Mesendoderm (in vitro differentiated cells): ENCODE measurements at regions not wholly inside any gene's neighbourhood (a gene's known extent, or its start where the extent isn't known, plus 50 kb on each side); places are given as distances from the start of the nearest gene placed in this dataset.

Source experiments
- DNase-seq: peaks from one replicate; pipeline ENCODE4 v3.0.0; 2013
- H2AK5ac ChIP-seq: 2 replicates; pipeline ENCODE4 v1.6.1; 2013; ENCODE audit warnings: low read length, inconsistent platforms
- H2BK120ac ChIP-seq: 2 replicates; pipeline ENCODE4 v1.6.1; 2013; ENCODE audit warnings: low read depth, mild to moderate bottlenecking, low read length, moderate library complexity, mixed read lengths
- H2BK15ac ChIP-seq: replicated peaks from 2 replicates; pipeline ENCODE4 v1.6.1; 2013; ENCODE audit warnings: low read depth, mild to moderate bottlenecking, moderate library complexity
- H2BK5ac ChIP-seq: 2 replicates; pipeline ENCODE4 v1.6.1; 2013; ENCODE audit warnings: low read length, inconsistent platforms
- H3K18ac ChIP-seq: 2 replicates; pipeline ENCODE4 v1.6.1; 2013; ENCODE audit warnings: mild to moderate bottlenecking, low read length, mixed read lengths
- H3K23ac ChIP-seq: one replicate; pipeline ENCODE4 v1.6.1; 2013; ENCODE audit warnings: low read length
- H3K27ac ChIP-seq: 2 replicates; pipeline ENCODE4 v1.5.1; 2013; ENCODE audit warnings: low read depth, mild to moderate bottlenecking, inconsistent platforms, low read length, moderate library complexity
- H3K27me3 ChIP-seq: 2 replicates; pipeline ENCODE4 v1.6.1; 2013; ENCODE audit warnings: low read length, control low read depth, mild to moderate bottlenecking, inconsistent platforms; ENCODE audit not compliant: insufficient read depth, poor library complexity
- H3K36me3 ChIP-seq: 2 replicates; pipeline ENCODE4 v1.6.1; 2013; ENCODE audit warnings: low read length, inconsistent platforms; ENCODE audit not compliant: control insufficient read depth, insufficient read depth
- H3K4ac ChIP-seq: one replicate; pipeline ENCODE4 v1.6.1; 2013; ENCODE audit warnings: low read depth, mild to moderate bottlenecking, low read length, moderate library complexity
- H3K4me1 ChIP-seq: 2 replicates; pipeline ENCODE4 v1.6.1; 2013; ENCODE audit warnings: low read depth, low read length, inconsistent platforms; ENCODE audit not compliant: control insufficient read depth
- H3K4me2 ChIP-seq: 2 replicates; pipeline ENCODE4 v1.6.1; 2013; ENCODE audit warnings: low read length
- H3K4me3 ChIP-seq: 2 replicates; pipeline ENCODE4 v1.5.1; 2013; ENCODE audit warnings: mild to moderate bottlenecking, low read length
- H3K56ac ChIP-seq: one replicate; pipeline ENCODE4 v1.6.1; 2013; ENCODE audit warnings: low read length
- H3K79me1 ChIP-seq: 2 replicates; pipeline ENCODE4 v1.6.1; 2013; ENCODE audit warnings: low read length, inconsistent platforms
- H3K79me2 ChIP-seq: 2 replicates; pipeline ENCODE4 v1.6.1; 2013; ENCODE audit warnings: mild to moderate bottlenecking, low read length; ENCODE audit not compliant: control insufficient read depth, insufficient read depth
- H3K9ac ChIP-seq: 2 replicates; pipeline ENCODE4 v1.6.1; 2013; ENCODE audit warnings: low read length, inconsistent platforms
- H4K5ac ChIP-seq: one replicate; pipeline ENCODE4 v1.6.1; 2013; ENCODE audit warnings: low read length
- H4K8ac ChIP-seq: one replicate; pipeline ENCODE4 v1.6.1; 2013; ENCODE audit warnings: low read depth, mild to moderate bottlenecking, control low read depth, low read length, moderate library complexity
- WGBS: extraction: QIAGEN DNeasy Blood & Tissue Kit; methylation state at CpG from one replicate; pipeline ENCODE4 v1.1.7; 2013; ENCODE audit warnings: low lambda C conversion rate, missing lambda C conversion rate; ENCODE audit not compliant: insufficient coverage; ENCODE audit errors: extremely low coverage; 5-methylcytosine and 5-hydroxymethylcytosine counted together

DNA sequence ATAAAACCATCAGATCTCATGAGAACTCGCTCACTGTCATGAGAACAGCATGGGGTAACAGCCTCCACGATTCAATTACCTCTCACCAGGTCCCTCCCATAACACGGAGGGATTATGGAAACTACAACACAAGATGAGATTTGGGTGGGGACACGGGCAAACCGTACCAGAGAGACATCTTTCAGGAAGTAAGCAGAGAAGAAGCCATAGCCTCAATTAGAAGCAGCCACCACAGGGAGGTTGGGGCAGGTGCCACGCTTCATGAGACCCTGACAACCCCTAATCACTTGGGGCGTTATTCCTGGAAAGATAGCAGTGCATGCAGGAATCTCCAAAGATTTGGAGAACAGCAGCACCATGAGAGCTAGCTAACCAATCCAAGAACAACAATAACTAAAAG lies 52.9 kb upstream of the SIRPG start:
- no CpG with 5 or more reads among the region's 7 CpGs for WGBS

DNA sequence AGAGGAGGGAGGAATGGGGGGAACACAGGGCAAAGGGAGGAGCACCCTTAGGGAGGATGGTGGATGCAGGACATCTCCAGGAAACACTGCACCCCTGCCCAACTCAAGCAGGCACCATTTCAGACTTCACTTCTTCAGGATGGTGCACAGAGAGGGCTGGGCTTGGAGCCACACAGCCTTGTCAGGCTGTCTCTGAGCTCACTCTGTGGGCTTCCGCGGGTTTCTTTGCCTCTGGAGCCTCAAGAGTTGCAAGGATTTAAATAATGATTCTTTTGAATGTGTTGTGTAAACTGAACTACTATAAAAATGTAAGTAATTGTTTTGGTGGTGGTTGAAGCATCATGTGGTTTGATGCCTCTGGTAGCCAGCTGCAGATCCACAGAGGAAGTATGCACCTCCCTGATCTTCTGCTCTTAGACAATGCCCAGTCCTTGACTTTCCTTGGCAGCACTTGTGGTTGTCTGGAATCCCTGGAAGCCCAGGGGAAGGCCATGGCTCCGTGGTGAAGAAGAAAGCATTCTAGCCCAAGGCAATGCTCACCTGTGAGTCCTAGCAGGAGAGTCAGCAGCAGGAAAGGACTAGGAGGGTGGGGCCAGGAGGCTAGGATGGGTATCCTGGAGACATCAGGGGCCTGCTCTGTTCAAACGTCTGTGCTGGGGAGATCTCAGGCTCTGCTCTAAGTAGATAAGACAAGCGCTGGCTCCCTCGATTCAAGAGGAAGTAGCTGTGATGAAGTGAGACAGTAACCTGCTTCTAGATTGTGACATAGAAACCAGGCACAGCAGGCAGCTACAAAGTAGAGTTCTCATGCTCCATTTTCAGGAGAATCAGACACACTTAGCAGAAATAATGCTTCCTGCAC lies 50.2 kb upstream of the SIRPG start:
- no peak overlapping the region for H2BK120ac ChIP-seq
- no peak overlapping the region for H3K56ac ChIP-seq
- H3K9ac ChIP-seq, result no peak overlapping the region
- H4K5ac ChIP-seq, result no peak overlapping the region
- H3K79me1 ChIP-seq, result no peaks in the 10 kb centered on the region
- H3K27me3 ChIP-seq, result no peaks in the 10 kb centered on the region
- H4K8ac ChIP-seq, result no peak overlapping the region
- no peak overlapping the region for H2AK5ac ChIP-seq
- H3K4me3 ChIP-seq, result no peak overlapping the region
- no peaks in the 10 kb centered on the region for H3K36me3 ChIP-seq
- H3K18ac ChIP-seq, result no peak overlapping the region
- no peak overlapping the region for H3K23ac ChIP-seq
- no peak overlapping the region for H2BK15ac ChIP-seq
- no CpG with 5 or more reads among the region's 6 CpGs for WGBS
- H3K4me2 ChIP-seq, result no peak overlapping the region
- no peak overlapping the region for H3K4ac ChIP-seq
- no peaks in the 10 kb centered on the region for H3K4me1 ChIP-seq
- H3K27ac ChIP-seq, result no peak overlapping the region
- no peaks in the 10 kb centered on the region for H3K79me2 ChIP-seq
- no peak for DNase-seq
- no peak overlapping the region for H2BK5ac ChIP-seq

More for the DNA sequence above, 52.9 kb upstream of the SIRPG start:
- no peak overlapping the region for H3K23ac ChIP-seq
- H3K36me3 ChIP-seq, result no peaks in the 10 kb centered on the region
- H3K27ac ChIP-seq, result no peak overlapping the region
- no peak overlapping the region for H3K4ac ChIP-seq
- H4K8ac ChIP-seq, result no peak overlapping the region
- H3K9ac ChIP-seq, result no peak overlapping the region
- no peak overlapping the region for H3K4me3 ChIP-seq
- H2BK5ac ChIP-seq, result no peak overlapping the region
- H3K18ac ChIP-seq, result no peak overlapping the region
- DNase-seq, result no peak
- no peaks in the 10 kb centered on the region for H3K27me3 ChIP-seq
- no peak overlapping the region for H2BK15ac ChIP-seq
- H4K5ac ChIP-seq, result no peak overlapping the region
- H3K79me2 ChIP-seq, result no peaks in the 10 kb centered on the region
- H3K56ac ChIP-seq, result no peak overlapping the region
- H2AK5ac ChIP-seq, result no peak overlapping the region
- H3K4me1 ChIP-seq, result no peaks in the 10 kb centered on the region
- no peaks in the 10 kb centered on the region for H3K79me1 ChIP-seq
- no peak overlapping the region for H3K4me2 ChIP-seq
- H2BK120ac ChIP-seq, result no peak overlapping the region
